GM21723 (cell line): ENCODE measurements at regions not wholly inside any gene's neighbourhood (a gene's known extent, or its start where the extent isn't known, plus 50 kb on each side); places are given as distances from the start of the nearest gene placed in this dataset.

Experiments used
- ATAC-seq: cut with Tn5 transposase; IDR thresholded peaks from one replicate; pipeline ENCODE4 v1.9.1; 2021; ENCODE audit warnings: mild to moderate bottlenecking, moderate library complexity; ENCODE audit not compliant: unreplicated experiment

DNA sequence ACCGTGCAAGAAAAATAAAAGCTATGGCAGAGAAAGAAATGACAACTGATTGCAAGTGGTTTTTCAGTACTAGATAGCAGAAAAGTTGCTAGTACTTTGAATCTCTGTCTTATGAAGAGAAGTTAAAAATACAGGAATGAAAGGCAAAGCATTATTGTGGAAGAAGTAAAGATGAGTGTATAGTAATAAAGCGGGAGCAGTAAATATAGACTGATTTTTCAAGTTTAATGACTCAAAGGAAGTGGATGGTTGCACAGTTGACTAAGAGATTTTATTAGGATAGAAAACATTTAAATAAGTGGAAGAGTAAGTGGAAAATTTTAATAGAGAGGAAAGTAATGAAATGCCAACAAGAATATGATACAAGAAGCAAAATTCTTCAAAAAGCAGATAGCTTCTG, 1076.1 kb upstream of the CADM2 start:
- no peak for ATAC-seq

DNA sequence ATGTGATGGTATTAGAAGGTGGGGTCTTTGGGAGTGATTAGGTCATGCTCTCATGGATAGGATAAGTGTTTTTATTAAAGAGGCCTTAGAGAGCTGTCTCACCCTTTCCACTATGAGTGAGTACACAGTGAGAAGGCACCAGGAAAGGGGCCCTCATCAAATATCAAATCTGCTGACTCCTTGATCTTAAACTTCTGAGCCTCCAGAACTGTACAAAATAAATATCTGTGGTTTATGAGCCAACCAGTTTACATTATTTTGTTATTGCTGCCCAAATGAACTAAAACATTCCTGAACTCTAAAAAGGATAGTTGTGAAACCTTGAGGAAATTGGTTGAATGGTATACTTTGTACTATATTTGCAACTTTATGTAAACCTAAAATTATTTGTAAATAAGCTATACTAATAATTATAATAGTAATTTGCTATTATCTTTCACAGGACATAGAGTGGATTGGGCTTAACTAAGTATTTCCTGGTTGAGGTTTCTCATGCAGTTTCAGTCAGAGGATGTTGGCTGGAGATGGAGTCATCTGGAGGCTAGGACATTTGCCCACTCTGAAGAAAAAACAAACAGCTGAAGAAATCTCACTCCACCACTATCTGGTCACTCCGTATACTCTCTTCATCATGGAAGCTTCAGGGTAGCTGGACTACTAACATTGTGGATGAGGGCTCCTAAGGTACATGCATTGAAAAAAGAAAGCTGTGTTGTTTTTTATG, 1068.6 kb upstream of the CADM2 start:
- no peak for ATAC-seq

DNA sequence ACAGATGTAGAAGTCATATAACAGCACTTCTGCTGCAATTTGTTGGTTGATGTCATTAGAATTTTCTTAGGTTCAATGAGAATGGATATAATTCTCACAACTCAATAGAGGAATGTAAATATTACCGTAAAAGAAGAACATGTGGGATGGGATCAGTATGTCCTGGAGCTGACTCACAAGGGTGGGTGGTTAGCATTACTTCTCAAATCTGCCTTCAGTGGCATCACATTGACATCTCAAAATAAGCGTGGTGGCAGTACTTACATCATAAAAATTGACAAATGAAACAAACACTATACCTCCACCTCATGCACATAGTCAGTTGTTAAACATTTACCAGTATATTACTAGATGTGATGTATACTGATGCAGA, 1068.0 kb upstream of the CADM2 start:
- no peak for ATAC-seq

DNA sequence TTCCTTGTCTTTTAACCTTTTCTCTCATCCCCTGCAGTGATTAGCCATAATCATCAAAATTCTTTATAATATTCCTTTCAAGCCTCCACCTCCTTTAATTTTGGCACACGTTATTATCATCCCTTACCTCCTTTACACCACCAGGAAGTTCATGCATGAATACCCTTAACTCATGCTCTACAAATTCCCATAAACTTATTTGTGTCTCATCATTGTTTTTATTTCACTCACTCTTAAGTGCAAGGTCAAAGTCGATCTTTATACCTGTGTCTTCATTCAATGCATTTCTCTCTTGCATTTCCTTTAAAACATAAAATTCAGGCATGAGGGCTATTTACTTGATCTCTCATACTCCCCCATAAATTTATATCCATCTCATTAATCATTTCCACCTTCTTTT, 1064.6 kb upstream of the CADM2 start:
- no peak for ATAC-seq

DNA sequence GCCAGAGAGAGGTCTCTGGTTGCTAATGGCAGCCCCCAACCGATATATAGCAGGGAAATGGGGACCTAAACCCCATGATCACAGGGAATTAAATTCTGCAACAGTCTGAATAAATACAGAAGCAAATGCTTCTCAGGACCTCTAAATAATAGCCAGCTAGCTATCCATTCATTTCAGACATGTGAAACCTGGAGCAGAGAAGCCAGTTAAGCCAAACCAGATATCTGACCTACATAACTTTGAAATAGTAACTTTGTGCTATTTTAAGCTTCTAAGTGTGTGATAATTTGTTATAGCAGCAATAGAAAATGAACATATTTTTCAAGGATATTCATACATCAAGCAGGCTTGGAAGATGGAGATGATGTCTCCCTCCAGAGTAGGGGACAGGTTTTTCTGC, 1062.9 kb upstream of the CADM2 start:
- no peak for ATAC-seq

DNA sequence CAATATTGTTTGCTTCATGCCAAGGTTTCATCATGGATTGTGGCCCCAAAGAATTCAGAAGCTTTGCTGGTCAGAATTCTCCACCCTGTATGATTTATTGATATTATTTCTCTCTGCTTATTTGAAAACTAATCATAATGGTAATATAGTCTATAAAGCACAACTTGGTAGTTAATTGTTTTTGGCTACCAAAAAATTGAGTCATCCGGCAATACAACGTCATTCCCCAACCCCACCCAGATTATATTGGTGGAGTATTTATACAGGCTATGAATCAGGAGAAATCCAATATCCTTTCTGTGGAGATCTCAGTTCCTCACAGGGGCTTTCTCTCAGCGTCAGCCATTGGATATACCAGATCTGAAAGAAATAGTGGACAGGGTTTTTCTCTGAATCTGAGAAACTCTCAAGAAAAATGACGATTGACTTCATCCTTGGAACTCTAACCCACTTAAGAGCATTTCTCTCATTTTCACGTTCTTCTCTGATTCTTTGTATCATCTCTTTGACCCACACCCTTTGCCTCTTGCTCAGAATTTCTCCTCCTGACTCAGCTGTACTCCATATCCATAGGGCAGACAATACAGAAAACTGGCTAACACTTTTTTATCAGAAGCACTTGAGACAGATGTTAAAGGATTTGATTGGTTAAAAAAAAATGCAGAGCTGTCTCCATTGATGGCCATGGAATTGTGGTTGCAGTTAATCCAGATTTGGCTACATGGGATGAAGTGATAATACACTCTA, 1055.8 kb upstream of the CADM2 start:
- no peak for ATAC-seq

DNA sequence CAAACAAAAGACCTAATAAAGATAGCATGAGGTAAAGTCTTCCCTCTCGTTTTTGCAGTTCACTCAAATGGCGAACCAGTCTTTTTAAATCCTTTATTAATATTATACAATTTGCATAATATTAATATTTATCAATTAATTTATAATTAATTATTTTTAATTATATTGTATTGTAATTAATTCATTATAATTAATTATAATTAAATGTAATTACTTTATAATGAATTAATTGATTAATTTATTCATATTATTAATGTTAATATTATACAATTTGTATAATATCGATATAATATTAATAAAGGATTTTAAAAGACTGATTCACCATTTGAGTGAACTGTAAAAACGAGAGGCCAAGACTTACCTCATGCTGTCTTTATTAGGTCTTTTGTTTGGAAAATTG, 1045.4 kb upstream of the CADM2 start:
- no peak for ATAC-seq

DNA sequence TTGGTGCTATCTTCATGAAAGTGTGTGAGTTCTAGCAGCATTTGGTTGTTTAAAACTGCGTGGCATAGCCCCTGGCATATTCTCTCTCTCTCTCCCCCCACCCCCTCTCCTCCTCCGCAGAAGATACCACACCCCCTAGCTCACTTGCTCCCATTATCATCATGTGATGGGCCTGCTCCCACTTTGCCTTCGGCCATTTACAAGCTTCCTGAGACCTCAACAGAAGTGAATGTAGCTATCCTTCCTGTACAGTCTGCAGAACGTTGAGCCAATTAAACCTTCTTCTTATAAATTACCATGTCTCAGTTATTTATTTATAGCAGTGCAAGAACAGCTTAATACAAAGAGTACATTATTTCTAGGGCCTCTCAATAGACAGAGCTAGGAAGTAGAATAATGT, 1032.5 kb upstream of the CADM2 start:
- no peak for ATAC-seq

DNA sequence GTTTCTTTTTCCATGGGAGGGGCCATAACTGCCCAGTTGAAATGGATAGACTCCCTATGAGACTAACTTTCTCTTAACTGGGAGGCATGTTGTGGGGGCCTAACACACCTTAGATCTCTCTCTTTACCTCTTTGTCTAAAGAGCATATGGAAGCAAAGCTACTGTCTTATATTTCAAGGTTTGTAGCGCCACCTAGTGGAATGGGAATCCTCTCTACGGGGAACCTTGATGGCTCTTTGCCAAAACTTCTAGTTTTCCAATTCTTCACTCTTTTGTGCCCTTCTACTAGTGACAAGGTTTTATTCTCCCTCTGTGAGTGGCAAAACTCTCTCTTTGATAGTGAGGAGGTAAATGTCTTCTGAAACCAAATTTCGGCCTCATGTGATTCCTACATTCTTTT, 1030.4 kb upstream of the CADM2 start:
- ATAC-seq: no peak

DNA sequence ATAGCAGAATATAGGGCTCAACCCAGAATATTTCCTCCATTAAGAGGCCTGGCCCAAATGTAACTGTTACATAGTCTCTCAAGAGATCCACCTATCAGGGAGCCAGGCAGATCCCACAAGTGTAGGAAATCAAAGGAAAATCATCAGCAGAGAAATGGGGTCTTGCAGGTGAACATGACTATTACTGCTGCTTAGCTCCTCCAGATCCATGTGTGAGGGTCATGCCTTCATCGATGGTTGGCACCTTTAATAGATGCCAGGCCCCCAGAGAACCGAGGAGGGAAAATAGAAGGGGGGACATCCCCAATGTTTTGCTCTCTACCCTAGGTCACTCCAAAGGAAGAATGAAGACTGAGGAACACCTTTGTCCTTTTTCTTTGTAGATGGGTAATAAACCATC, 1029.9 kb upstream of the CADM2 start:
- ATAC-seq: no peak

DNA sequence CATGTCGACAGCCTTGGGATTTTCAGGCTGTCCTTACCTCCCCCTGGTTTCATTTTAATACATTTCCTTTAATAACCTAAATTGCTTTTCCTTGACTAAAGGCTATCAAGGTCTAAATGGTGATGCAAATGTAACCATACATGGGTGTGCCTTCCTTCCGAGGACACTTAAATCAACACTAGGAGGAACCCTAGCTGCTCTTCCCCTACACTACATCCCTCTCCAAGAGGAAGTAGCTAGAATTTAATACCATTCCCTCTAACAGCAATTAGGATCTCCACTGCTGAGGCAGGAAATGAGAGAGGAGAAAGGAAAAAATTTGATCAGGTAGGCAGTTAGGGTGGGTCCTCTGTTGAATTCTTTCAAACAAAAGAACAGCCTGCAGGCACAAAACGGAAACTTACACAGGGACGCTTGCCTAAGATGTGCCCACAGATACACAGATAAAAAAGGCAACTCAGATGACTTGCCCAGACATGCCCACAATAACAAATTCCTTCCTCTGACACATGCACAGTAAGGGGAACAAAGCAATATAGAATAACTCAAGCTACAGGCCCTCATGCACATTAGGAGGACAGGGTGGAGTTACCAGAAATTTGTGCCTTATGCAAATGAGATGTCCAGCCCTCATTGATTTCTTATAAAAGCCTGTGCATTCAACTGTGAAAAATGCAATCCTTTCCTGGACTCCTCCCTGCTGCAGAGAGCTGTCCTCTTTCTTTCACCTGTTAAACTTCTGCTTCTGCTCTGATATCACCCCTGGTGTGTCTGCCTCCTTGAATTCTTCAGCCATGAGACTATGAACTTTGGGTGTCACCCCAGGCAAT, 1024.4 kb upstream of the CADM2 start:
- no peak for ATAC-seq

DNA sequence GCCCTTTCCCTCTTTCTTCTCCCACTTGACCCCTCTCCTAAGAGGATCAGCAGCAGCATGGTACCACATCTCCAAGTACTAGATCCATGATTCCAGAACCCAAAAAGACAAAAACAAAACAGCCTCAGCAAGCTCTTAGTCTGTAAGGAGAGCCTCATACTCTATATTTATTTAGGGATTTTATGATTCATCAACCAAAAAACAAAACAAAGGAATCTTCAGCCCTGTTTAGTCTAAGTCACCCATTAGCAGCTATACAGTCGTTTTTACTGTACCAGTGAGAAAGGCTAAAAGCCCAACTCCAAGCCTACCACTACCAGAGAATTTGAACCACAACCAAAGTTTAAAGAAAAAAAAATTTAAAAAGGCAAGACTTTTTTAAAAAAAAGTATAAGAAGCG, 1020.3 kb upstream of the CADM2 start:
- ATAC-seq: no peak

DNA sequence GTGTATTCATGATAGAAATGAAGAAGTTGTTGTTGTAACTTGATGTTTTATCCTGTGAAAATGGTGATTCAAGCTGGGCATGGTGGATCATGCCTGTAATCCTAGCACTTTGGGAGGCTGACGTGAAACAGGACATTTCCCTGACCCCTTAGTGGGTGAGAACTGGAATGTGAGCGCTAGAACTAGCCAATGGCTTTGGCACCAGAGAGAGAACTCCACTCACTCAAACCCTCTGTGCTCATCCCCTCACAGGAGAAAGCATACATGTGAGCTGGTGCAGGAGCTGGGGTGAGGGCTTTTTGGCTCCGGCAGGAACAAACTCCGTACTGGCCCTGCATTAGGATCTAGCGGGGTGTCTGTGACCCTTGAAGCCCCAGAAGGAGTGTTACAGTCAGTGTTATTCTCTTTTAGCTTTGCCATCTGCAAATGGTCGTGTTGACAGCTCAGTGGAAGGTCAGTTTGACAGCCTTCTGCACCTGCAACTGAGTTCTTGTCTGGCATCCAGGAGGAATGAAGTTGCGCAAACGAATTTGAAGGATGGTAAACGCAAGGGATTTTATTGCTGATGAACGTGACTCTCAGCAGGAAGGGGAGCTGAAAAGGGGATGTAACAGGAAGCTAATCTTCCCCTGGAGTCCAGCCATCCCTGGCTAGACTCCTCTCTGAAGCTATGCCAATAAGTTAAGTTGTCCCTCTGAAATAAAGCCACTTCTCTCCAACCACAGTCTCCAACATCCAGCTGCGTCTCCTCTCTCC, 1016.6 kb upstream of the CADM2 start:
- no peak for ATAC-seq

DNA sequence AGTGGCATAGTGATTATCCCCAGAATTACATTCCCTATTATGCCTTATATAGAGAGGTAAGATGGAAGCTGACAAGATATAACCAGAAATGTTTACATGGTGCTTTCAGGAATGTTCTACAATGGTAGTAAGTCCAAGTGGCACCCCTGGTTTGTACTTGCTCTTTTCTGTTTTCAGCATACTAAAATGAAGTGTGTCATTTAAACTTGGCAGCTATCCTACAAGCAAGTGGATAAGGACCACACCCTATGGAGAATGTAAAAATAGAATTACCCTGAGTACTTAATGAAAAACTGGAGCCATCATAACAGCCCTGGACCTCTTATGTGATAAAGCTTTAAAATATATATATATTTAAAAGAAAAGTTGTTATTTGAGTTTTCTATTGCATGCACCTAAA, 1012.7 kb upstream of the CADM2 start:
- no peak for ATAC-seq

DNA sequence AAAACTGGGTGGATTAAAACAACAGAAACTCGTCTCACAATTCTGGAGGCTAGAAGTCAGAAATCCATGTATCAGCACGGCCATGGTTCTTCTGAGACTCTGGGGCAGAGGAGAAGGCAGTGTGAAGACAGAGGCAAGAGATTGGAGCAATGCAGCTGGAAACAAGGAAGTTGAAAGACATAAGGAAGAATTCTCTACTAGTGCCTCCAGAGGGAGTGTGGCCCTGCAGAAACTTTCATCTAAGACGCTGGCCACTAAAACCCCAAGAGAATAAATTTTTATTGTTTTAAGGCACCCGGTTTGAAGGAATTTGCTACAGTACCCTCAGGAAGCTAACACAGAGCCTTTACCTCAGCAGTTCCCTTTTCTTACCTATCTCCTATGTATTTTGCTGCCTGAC, 1012.2 kb upstream of the CADM2 start:
- ATAC-seq: no peak

DNA sequence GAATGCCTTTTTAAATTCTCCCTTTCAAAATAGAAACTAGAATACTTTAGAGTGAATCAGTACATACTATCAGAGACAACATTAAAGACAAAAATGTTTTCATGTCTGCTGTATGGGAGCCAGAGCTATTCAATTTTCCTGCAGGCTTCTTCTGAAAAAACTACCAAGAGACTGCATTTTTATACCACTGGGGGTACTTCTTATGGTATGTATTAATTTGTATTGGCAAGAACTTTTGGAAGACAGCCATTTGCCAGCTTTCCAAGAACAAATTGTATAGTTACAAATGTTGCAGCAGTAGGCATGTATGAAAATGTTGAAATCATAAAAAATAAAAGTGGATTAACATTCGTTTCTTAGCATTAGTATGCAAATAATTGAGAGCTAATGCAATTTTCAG, 1010.0 kb upstream of the CADM2 start:
- ATAC-seq: no peak

DNA sequence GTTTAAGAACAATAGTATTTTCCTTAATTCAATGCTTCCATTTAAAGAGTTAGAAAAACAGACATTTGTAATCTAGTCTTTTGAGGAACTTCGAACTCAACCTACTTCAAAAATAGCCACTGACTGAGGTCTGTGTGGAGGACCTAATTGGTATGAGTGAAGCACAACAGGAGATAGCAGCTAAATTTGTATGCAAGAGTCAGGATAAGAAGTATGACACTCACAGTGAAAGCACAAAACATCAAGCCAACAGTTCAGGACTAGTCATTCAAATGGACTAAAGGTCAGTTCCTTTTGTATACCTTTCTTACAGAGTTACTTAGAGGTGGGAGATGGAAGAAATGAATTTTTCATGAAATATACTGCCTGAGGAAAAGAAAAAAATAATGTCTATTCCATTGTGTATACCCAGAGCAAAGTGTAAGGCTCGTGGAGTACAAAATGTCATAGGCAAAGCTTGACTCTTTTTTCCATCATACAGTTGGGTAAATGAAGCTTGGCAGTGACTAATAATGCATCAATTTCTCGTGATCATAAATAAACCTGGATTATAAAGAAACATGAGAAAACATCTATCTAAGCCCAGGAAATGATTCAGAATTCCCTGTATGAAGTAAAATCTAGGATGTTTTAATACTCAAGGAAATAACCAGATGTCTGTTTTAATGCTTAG, 1005.2 kb upstream of the CADM2 start:
- no peak for ATAC-seq

DNA sequence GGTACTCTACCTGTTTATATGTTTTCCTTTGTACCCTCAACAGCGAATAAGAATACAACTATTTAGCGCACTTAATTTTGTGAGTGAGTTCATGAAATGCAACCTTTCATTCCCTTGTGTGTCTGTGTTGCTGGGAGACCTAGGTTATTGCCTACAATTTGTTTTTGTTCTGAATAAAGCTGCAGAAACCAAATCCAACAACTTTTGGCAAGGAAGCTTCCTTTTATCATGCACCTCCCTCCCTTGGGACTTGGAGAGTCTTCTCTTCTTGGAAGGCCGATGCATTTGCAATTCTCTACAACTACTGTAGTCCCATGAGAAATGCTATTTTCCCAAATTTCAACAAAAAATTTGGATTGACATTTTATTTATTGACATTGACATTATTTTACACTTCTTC, 1002.4 kb upstream of the CADM2 start:
- ATAC-seq: no peak

DNA sequence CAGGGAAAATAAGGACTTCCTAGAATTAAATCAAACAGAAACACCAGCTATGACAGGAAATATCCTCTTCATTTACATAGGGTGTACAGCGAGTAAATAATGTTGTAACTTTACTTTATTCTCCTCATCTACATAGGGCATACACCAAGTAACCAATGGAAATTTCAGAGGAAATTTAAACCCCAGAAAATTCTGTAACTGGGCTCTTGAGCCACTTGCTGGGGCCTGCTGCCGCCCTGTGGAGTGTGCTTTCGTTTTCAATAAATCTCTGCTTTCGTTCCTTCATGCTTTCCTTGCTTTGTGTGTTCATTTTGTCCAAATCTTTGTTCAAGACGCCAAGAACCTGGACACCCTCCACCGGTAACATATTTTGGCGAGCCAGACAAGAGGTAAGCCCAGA, 990.4 kb upstream of the CADM2 start:
- no peak for ATAC-seq

DNA sequence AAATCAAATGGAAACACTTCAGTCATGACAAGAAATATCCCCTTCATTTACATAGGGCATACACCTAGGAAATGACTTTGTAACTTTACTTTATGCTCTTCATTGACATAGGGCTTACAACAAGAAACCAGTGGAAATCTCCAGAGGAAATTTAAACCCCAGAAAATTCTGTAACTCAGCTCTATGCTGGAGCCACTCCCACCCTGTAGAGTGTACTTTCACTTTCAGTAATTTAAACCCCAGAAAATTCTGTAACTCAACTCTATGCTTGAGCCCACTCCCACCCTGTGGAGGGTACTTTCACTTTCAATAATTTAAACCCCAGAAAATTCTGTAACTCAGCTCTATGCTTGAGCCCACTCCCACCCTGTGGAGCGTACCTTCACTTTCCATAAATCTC, 987.1 kb upstream of the CADM2 start:
- no peak for ATAC-seq

DNA sequence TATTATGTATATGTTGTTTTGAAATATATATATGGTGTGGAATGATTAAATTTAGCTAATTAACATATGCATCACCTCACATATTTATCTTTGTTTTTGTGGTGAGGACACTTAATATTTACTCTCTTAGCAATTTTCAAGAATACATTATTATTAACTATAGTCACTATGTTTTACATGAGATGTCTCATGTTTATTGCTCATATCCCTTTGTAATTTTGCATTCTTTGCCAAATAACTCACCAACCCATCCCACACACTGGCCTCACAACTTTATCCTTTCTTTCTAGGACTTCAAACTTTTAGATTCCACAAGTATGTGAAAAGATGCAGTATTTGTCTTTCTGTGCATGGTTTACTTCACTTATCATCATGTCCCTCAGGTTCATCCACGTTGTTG, 950.2 kb upstream of the CADM2 start:
- ATAC-seq: no peak
